ENCODE measurements at regions not wholly inside any gene's neighbourhood (a gene's known extent, or its start where the extent isn't known, plus 50 kb on each side); places are given as distances from the start of the nearest gene placed in this dataset.
"Not testable (repeated sequence)": the region's sequence is repeated elsewhere in the genome, so short reads cannot be mapped to it uniquely, and the experiment has no call there.

DNA sequence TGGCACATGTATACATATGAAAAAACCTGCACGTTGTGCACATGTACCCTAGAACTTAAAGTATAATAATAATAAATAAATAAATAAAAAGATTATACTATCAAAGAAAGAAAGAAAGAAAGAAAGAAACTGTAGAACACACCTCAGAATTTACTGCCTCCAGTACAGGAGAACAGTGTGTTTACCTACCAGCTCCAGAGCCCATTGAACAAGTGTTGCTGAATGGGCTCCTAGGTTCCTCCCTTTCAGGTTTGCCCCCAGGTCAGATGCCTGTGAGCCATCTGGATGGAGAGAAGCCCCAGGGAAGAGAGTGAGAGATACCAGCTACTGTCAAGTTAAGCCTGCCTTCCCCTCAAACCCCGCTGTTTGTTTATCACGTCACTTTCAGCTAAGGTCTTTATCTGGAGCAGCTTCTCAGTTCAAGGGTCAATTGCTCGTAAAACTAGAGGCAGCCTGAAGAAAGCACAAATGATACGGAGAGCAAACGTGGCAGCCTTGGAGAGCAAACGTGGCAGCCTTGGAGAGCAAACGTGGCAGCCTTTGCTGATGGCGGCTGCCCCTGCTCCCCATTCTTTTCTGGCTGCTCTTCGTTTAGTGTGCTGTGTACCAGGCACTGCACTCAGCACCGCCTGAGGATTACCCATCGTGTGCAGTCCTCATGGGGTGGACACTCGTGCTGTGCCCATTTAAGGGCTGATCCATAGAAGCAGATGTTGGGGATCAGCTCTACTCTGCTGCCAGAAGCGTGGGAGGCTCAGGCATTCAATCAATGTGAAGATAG is 111.7 kb downstream of the ADAMTS15 start:
- H3K4me2 ChIP-seq: no peak overlapping the region
- no peak for TF ChIP-seq Cebpa-rat (IDR thresholded peaks at IDR 0.05)
- no peaks in the 10 kb centered on the region for H3K9me3 ChIP-seq (replicated peaks in 1 of 11)
- no peaks in the 10 kb centered on the region for H3K36me3 ChIP-seq
- no peaks in the 10 kb centered on the region for H4K20me1 ChIP-seq
- peaks cover 0 to 7% (median 5%) of the 10 kb centered on the region in 10 experiments; a peak in 9 of 20 replicates for H3K4me1 ChIP-seq
- no peaks in the 10 kb centered on the region for H3K27me3 ChIP-seq
- no peak overlapping the region for H3K4me3 ChIP-seq
- no peak overlapping the region for H3K27ac ChIP-seq
- H3K9ac ChIP-seq: no peak overlapping the region

DNA sequence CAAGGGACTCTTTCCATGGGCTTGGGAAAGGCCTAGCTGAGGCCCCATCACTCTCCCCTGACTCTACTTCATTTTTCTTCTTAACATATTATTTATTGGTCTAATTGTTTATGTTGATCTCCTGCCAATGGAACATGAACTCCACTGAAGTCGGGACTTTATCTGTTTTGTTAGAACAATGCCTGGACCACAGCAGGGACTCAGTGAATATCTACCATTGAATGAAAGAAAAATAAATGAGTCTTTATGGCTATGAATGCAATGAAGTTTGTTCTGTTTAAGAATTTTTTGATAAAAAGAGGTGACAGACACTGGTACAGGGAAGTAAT is 112.3 kb downstream of the ADAMTS15 start:
- Histone ChIP-seq H4K20me1 (no peaks in the 10 kb centered on the region), H3K27me3 (no peaks in the 10 kb centered on the region), H3K9me3 (replicated peaks in 1 of 11) (no peaks in the 10 kb centered on the region), H3K27ac (no peak overlapping the region), H3K4me1 (peaks cover 0 to 7% (median 5%) of the 10 kb centered on the region in 10 experiments; a peak in 9 of 20 replicates), H3K9ac (no peak overlapping the region), H3K36me3 (no peaks in the 10 kb centered on the region), H3K4me3 (no peak overlapping the region), H3K4me2 (no peak overlapping the region)
- no peak for TF ChIP-seq Cebpa-rat (IDR thresholded peaks at IDR 0.05)

DNA sequence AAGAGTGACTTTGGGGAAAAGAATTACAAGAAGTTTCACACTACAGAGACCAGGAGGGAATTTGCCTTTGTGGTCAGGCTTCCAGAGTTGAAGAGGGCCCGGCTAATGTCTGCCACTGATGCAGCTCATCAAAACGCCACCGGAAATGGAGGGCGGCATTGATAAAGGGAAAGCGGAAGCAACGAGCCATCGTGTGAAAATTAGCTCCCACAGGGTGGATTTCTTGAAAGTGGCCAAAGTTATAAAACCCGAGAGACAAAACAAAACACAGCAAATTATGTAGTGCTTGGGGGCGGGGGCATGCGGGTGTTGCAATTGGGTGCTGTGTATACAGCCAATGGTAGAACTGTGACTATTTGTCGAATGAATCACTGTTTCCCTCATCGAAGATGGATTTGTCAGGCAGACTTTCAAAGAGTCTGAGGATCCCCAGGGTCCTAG is 113.0 kb downstream of the ADAMTS15 start:
- H3K36me3 ChIP-seq: no peaks in the 10 kb centered on the region
- no peak overlapping the region for H3K4me2 ChIP-seq
- H3K27ac ChIP-seq: no peak overlapping the region
- H3K9me3 ChIP-seq (replicated peaks in 1 of 11): no peaks in the 10 kb centered on the region
- no peak for TF ChIP-seq Cebpa-rat (IDR thresholded peaks at IDR 0.05)
- H3K27me3 ChIP-seq: no peaks in the 10 kb centered on the region
- H3K4me1 ChIP-seq: peaks cover 0 to 7% (median 5%) of the 10 kb centered on the region in 10 experiments; a peak in 9 of 20 replicates
- H3K9ac ChIP-seq: no peak overlapping the region
- no peaks in the 10 kb centered on the region for H4K20me1 ChIP-seq
- H3K4me3 ChIP-seq: no peak overlapping the region

DNA sequence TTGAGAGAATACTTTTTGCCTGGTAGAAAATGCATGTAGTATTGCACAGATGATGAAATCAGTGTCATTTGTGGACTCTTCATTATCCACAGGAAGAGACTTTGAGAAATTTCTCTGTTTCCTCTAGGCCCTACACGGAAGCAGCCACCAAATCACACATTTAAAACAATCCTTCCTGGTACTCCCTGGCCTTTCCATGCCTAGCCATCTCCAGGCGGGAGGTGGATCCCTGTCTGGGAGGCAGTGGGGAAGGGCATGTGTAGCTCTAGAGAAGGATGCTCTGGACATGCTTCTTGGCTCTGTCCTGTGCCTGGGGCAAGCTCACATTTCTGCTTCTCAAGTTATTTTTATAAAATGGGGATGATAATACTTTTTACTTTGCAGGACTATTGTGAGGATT is 114.1 kb downstream of the ADAMTS15 start:
- Histone ChIP-seq H3K27me3 (no peaks in the 10 kb centered on the region), H3K36me3 (no peaks in the 10 kb centered on the region), H3K9ac (no peak overlapping the region), H4K20me1 (no peaks in the 10 kb centered on the region), H3K4me1 (peaks cover 0 to 7% (median 5%) of the 10 kb centered on the region in 10 experiments; a peak in 9 of 20 replicates), H3K4me3 (no peak overlapping the region), H3K4me2 (no peak overlapping the region), H3K27ac (no peak overlapping the region), H3K9me3 (replicated peaks in 1 of 11) (no peaks in the 10 kb centered on the region)
- TF ChIP-seq Cebpa-rat (IDR thresholded peaks at IDR 0.05): no peak

DNA sequence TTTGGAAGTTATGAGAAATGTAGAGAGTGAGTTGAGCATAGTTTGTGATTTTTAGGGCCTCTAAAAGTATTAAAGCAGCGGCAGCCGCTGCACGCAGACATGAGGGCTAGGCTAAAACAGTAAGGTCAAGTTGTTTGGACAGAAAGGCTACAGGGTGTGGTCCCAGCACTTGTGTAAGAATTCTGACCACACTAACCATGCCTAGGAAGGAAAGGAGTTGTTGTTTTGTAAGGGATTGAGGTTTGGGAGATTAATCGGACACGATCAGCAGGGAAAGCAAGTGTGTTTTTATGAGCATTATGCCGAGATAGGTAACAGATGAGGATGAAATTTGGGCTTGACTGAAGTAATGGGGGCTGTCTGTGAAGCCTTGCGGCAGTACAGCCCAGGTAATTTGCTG is 117.9 kb downstream of the ADAMTS15 start:
- not testable (repeated sequence) for H3K27me3 ChIP-seq; H3K4me1 ChIP-seq; H3K36me3 ChIP-seq; H3K4me2 ChIP-seq; H3K9ac ChIP-seq; H3K27ac ChIP-seq; H4K20me1 ChIP-seq; H3K4me3 ChIP-seq; H3K9me3 ChIP-seq (replicated peaks in 1 of 11)

DNA sequence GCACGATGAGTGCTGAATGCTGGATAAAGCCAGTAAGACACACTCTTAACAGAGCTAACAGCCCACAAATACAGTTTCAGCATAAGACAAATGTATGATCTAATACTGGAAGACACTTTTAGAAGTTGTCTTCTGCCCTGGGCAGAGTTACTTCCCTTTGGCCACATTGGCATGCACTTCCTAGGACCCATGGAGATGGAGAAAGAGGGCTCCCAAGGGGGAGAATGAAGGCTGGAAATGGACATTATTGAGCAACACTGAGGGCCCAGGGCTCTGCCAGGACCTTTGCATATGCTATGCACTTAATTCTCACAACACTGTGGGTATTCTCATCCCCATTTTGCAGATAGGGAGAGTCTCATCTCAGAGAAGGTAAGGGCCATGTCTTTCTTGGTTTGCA is 123.1 kb downstream of the ADAMTS15 start:
- H4K20me1 ChIP-seq: no peaks in the 10 kb centered on the region
- no peak overlapping the region for H3K4me3 ChIP-seq
- H3K27me3 ChIP-seq: no peaks in the 10 kb centered on the region
- H3K9me3 ChIP-seq (replicated peaks in 1 of 11): no peaks in the 10 kb centered on the region
- no peak for TF ChIP-seq Cebpa-rat (IDR thresholded peaks at IDR 0.05)
- no peaks in the 10 kb centered on the region for H3K36me3 ChIP-seq
- no peak overlapping the region for H3K27ac ChIP-seq
- H3K4me1 ChIP-seq: peaks cover 0 to 8% (median 0%) of the 10 kb centered on the region in 10 experiments; a peak in 4 of 20 replicates
- H3K9ac ChIP-seq: no peak overlapping the region
- H3K4me2 ChIP-seq: no peak overlapping the region

DNA sequence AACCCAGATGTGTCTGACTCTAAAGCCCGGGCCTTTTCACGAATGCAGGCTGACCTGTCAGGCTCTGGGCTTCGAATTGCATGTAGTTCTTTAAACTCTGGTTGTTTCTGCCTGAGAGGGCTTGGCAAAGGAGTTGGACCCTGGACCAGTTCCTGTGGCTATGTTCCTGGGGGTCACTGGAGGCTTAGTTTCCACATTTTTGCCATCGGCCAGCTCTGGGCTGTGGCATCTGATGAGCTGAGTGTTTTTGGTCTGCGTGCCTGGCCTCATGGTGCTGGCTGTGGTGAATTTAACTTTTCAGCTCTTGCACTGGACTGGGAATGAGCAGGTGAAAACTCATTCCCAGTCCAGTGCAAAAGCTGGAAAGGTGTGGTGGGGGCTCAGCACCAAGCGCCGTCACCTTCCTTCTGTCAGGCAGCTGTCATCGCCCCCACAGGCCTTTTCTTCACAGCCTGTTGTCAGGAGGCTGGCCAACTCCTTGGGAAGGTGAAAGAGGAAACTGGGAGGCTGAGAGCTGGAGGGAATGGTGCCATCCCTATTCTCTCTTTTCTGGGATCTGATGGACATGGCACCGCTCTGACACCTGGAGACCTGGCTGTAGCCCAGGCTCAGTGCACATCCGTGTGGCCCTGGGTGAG is 123.6 kb downstream of the ADAMTS15 start:
- Histone ChIP-seq H4K20me1 (no peaks in the 10 kb centered on the region), H3K9ac (no peak overlapping the region), H3K4me1 (peaks cover 0 to 8% (median 0%) of the 10 kb centered on the region in 10 experiments; a peak in 4 of 20 replicates), H3K4me2 (no peak overlapping the region), H3K36me3 (no peaks in the 10 kb centered on the region), H3K27ac (no peak overlapping the region), H3K27me3 (no peaks in the 10 kb centered on the region), H3K4me3 (no peak overlapping the region), H3K9me3 (replicated peaks in 1 of 11) (no peaks in the 10 kb centered on the region)
- TF ChIP-seq Cebpa-rat (IDR thresholded peaks at IDR 0.05): no peak

DNA sequence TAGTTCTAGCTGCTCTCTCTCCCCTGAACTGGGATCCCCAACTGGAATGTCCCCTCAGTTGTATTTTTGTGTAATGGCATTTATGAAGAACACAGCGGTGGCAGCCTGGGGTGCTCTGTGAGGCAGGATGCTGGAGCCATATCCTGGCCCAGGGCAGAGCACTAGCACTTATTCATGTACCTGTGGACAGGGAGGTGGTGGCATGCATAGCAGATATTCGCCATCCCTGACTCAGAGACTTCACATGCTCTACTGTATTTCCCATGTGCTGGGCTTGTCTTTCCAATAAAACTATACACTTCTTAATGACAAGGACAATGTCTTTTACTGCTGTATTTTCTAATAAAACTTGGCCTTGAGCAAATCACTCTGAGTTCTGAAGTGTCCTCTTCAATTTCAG is 125.3 kb downstream of the ADAMTS15 start:
- Histone ChIP-seq H4K20me1 (no peaks in the 10 kb centered on the region), H3K27me3 (no peaks in the 10 kb centered on the region), H3K4me1 (peaks cover 0 to 8% (median 0%) of the 10 kb centered on the region in 10 experiments; a peak in 4 of 20 replicates), H3K36me3 (no peaks in the 10 kb centered on the region), H3K4me3 (no peak overlapping the region), H3K9me3 (replicated peaks in 1 of 11) (no peaks in the 10 kb centered on the region), H3K27ac (no peak overlapping the region), H3K9ac (no peak overlapping the region), H3K4me2 (no peak overlapping the region)
- TF ChIP-seq Cebpa-rat (IDR thresholded peaks at IDR 0.05): no peak

DNA sequence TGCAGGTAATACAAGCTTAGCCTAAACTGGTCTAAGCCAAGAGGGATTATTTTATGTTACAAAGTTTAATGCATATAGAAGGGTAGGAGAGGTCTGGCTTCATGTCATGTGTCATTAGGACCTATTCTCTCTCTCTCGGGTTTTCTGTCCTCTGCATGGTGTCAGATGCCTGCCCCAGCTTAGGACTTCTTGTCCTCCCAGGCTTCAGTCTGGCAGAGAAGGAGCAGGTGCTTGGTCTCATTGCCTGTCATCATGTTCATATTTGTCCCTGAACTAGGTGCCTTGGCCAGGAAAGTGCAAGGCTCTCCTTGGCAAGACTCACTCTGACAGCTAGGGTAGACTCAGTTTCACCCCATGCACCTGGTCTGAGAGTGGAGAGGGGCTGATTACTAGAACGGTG is 126.3 kb downstream of the ADAMTS15 start:
- H3K27me3 ChIP-seq: no peaks in the 10 kb centered on the region
- H3K4me1 ChIP-seq: peaks cover 0 to 8% (median 0%) of the 10 kb centered on the region in 10 experiments; a peak in 4 of 20 replicates
- no peaks in the 10 kb centered on the region for H4K20me1 ChIP-seq
- no peaks in the 10 kb centered on the region for H3K36me3 ChIP-seq
- H3K4me2 ChIP-seq: no peak overlapping the region
- TF ChIP-seq Cebpa-rat (IDR thresholded peaks at IDR 0.05): no peak
- H3K27ac ChIP-seq: no peak overlapping the region
- no peaks in the 10 kb centered on the region for H3K9me3 ChIP-seq (replicated peaks in 1 of 11)
- H3K4me3 ChIP-seq: no peak overlapping the region
- H3K9ac ChIP-seq: no peak overlapping the region

DNA sequence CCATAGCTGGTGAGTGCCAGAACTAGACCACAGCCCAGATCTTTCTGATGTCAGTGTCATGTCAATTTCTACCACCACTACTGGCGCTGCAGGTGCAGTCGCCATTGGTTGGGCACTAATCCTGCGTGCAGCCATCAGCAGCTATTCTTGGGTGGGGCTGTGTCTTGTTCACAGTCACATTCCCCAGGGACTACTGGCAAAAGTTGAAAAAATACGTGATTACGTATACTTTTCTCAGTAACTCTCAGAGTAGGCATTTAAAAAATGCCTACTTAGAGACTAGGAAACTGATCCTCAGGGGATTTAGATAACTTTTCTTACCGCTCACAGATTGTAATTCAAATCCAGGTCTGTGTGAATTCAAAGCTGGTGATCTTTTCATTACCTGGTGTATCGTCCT is 127.7 kb downstream of the ADAMTS15 start:
- Histone ChIP-seq H4K20me1 (no peaks in the 10 kb centered on the region), H3K9me3 (replicated peaks in 1 of 11) (no peaks in the 10 kb centered on the region), H3K4me1 (peaks cover 0 to 8% (median 0%) of the 10 kb centered on the region in 10 experiments; a peak in 4 of 20 replicates), H3K9ac (no peak overlapping the region), H3K4me3 (no peak overlapping the region), H3K27ac (no peak overlapping the region), H3K36me3 (no peaks in the 10 kb centered on the region), H3K27me3 (no peaks in the 10 kb centered on the region), H3K4me2 (peak overlapping the region in 3 of 11 experiments; percentile 5 to 21 (median 11); a peak in 2 of 22 replicates)
- no peak for TF ChIP-seq Cebpa-rat (IDR thresholded peaks at IDR 0.05)
